H1 (cell line): ENCODE measurements at regions not wholly inside any gene's neighbourhood (a gene's known extent, or its start where the extent isn't known, plus 50 kb on each side); places are given as distances from the start of the nearest gene placed in this dataset.

Source experiments
- CREB1 ChIP-seq: IDR thresholded peaks from 2 replicates; pipeline ENCODE4 v1.6.1; 2012; ENCODE audit warnings: inconsistent platforms
- CTCF ChIP-seq, 3 experiments: IDR thresholded peaks; 1 replicate in 2 of 3; 2 replicates in 1 of 3; pipeline versions ENCODE4 v1.5.1 to v1.6.1; 2011; ENCODE audit warnings: low read length in 3 of 3, mild to moderate bottlenecking in 3 of 3, inconsistent platforms in 2 of 3, low read depth in 1 of 3, moderate library complexity in 1 of 3; ENCODE audit not compliant: insufficient read depth in 1 of 3; ENCODE audit errors: control extremely low read depth in 1 of 3
- EZH2 ChIP-seq: fragments of 200-600 bp; sonication (generic); IDR thresholded peaks from 2 replicates; pipeline ENCODE4 v1.7.1; 2012; ENCODE audit warnings: low read depth, mild to moderate bottlenecking, moderate library complexity, low read length, inconsistent platforms; ENCODE audit not compliant: severe bottlenecking
- POLR2A ChIP-seq, 2 experiments: IDR thresholded peaks; 1 replicate in 1 of 2; 2 replicates in 1 of 2; pipeline ENCODE4 v1.6.1; 2011; ENCODE audit warnings: low read depth in 2 of 2, low read length in 2 of 2, mild to moderate bottlenecking in 2 of 2; ENCODE audit errors: control extremely low read depth in 1 of 2
- POLR2AphosphoS5 ChIP-seq: IDR thresholded peaks from 2 replicates; pipeline ENCODE4 v1.6.1; 2011; ENCODE audit warnings: low read depth, low read length
- YY1 ChIP-seq: IDR thresholded peaks from 2 replicates; pipeline ENCODE4 v1.6.1; 2011; ENCODE audit warnings: low read depth, mild to moderate bottlenecking, low read length

GRCh38 chr6:156534594-156534993, 242.6 kb upstream of the ARID1B start:
- TF ChIP-seq EZH2 (no peak), CTCF (IDR thresholded peaks at IDR 0.05; ENCODE audit: control extremely low read depth in 1 of 3, insufficient read depth in 1 of 3, low read depth in 1 of 3, low read length in 3 of 3) (no peak), YY1 (no peak), POLR2A (IDR thresholded peaks at IDR 0.05; ENCODE audit: control extremely low read depth in 1 of 2, low read depth in 2 of 2, low read length in 2 of 2) (no peak), POLR2AphosphoS5 (no peak), CREB1 (no peak)
